GM18951 (cell line): ENCODE measurements at regions not wholly inside any gene's neighbourhood (a gene's known extent, or its start where the extent isn't known, plus 50 kb on each side); places are given as distances from the start of the nearest gene placed in this dataset.
"Not testable (repeated sequence)": the region's sequence is repeated elsewhere in the genome, so short reads cannot be mapped to it uniquely, and the experiment has no call there.

Experiments used
- POLR2A ChIP-seq: IDR thresholded peaks from 4 replicates; pipeline ENCODE4 v1.6.1; 2011; ENCODE audit warnings: mild to moderate bottlenecking; ENCODE audit not compliant: insufficient read length, insufficient read depth; ENCODE audit errors: extremely low read depth
- in situ Hi-C: fragments of 300-500 bp; cut with MboI; formaldehyde crosslinking; loops from one replicate; pipeline ENCODE4 v1.12.0; 2022; ENCODE audit warnings: low sequenced_read_pairs, mixed read lengths, inconsistent platforms; ENCODE audit not compliant: unreplicated experiment

- in situ Hi-C loops: no loop called here
- TF ChIP-seq POLR2A: no peak
These were observed 256.4 kb downstream of the MEX3B start for GRCh38 chr15:81789403-81789802.

- in situ Hi-C loops: no loop called here
- TF ChIP-seq POLR2A: no peak
These were observed 259.0 kb downstream of the MEX3B start for GRCh38 chr15:81786776-81787175.

- in situ Hi-C loops: no loop called here
- no peak for TF ChIP-seq POLR2A
These were observed 260.1 kb downstream of the MEX3B start for GRCh38 chr15:81785679-81786078.

GRCh38 chr15:81785181-81785580 lies 260.6 kb downstream of the MEX3B start:
- in situ Hi-C loops: no loop called here
- no peak for TF ChIP-seq POLR2A

- no peak for TF ChIP-seq POLR2A
- in situ Hi-C loops: no loop called here
These were observed 261.1 kb downstream of the MEX3B start for GRCh38 chr15:81784751-81785150.

GRCh38 chr15:81783586-81783985 lies 262.2 kb downstream of the MEX3B start:
- in situ Hi-C loops: no loop called here
- TF ChIP-seq POLR2A: no peak

GRCh38 chr15:81783076-81783475 lies 262.7 kb downstream of the MEX3B start:
- TF ChIP-seq POLR2A: no peak
- in situ Hi-C loops: no loop called here

GRCh38 chr15:81781395-81781794 lies 264.4 kb downstream of the MEX3B start:
- in situ Hi-C loops: no loop called here
- no peak for TF ChIP-seq POLR2A

- in situ Hi-C loops: no loop called here
- no peak for TF ChIP-seq POLR2A
These were observed 264.9 kb downstream of the MEX3B start for GRCh38 chr15:81780966-81781365.

GRCh38 chr15:81779181-81779580 lies 266.6 kb downstream of the MEX3B start:
- no peak for TF ChIP-seq POLR2A
- in situ Hi-C loops: no loop called here

- TF ChIP-seq POLR2A: no peak
- in situ Hi-C loops: no loop called here
These were observed 268.3 kb downstream of the MEX3B start for GRCh38 chr15:81777546-81777945.

- in situ Hi-C loops: no loop called here
- no peak for TF ChIP-seq POLR2A
These were observed 268.8 kb downstream of the MEX3B start for GRCh38 chr15:81776976-81777375.

GRCh38 chr15:81775779-81776178 lies 270.0 kb downstream of the MEX3B start:
- in situ Hi-C loops: not testable (repeated sequence)

GRCh38 chr15:81774309-81774708 lies 271.5 kb downstream of the MEX3B start:
- no peak for TF ChIP-seq POLR2A

GRCh38 chr15:81768773-81769172 lies 277.0 kb downstream of the MEX3B start:
- in situ Hi-C loops: no loop called here
- TF ChIP-seq POLR2A: no peak

More at GRCh38 chr15:81774309-81774708, 271.5 kb downstream of the MEX3B start:
- in situ Hi-C loops: no loop called here
